Stimulated activated CD4-positive, alpha-beta T cell treated with anti-CD3 and anti-CD28 coated beads, Interleukin-1b, Interleukin-23, amount 100 ng/mL, for 4 hours (primary cell): ENCODE measurements at regions not wholly inside any gene's neighbourhood (a gene's known extent, or its start where the extent isn't known, plus 50 kb on each side); places are given as distances from the start of the nearest gene placed in this dataset.
"Not testable (repeated sequence)": the region's sequence is repeated elsewhere in the genome, so short reads cannot be mapped to it uniquely, and the experiment has no call there.

Experiments used
- DNase-seq, 2 donors: peaks; one replicate each; pipeline ENCODE4 v3.0.0-alpha.2; 2020; ENCODE audit warnings: low read depth in 2 of 2

DNA sequence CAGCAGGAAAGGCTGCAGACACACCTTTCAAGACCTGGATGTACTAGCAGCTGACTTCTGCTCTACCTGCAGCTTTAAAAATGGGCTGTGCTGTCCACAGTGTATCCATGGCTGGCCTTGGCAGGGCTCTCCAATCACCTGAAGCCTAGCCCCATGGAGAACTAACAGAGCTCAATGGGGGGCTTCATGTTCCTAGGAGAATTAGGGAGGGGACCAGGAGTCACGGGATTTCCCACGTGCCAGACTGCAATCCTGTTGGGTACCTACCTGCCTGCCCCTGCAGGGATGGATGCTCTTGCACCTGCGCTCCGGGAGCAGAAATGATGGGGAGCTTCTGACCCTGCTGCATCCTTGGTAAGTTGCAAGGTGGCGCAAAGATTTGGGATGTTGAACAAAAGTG lies 462.1 kb downstream of the ICE1 start:
- no peak for DNase-seq

GRCh38 chr5:5883562-5883961 lies 461.1 kb downstream of the ICE1 start:
- DNase-seq: no peak

GRCh38 chr5:5883146-5883545 lies 460.7 kb downstream of the ICE1 start:
- DNase-seq: no peak

GRCh38 chr5:5882706-5883105 lies 460.2 kb downstream of the ICE1 start:
- no peak for DNase-seq

- DNase-seq: no peak
Measured at GRCh38 chr5:5881294-5881693, 458.8 kb downstream of the ICE1 start.

DNA sequence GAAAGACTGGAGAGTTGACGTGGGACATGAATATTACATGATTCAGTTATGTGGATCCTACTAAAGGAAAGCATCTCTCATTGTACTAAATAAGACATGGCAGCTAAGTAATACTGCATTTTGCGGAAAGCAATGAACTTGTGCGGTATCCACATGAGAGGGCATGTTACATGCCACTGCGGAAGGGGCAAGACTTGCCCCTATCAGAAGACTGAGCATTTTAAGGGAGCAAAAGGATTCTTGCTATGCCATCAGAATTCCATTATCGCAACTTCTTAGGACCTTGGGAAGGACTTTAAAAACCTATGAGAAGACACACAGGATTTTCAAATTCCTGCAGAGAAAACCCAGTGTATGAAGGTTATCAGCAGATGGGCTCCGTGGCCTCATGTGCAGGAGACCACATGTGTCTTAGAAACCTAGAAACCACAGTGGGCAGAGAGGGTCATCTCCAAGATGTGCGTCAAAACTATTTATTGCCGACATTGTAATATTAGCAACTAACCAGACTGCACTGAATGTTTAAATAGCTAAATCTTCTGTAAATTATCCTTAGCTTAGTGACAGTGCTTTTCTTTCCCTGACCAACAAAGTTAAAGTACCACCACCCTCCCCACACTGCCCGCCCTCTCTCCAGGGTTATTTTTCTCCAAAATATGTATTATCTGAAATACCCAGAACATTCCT lies 457.7 kb downstream of the ICE1 start:
- DNase-seq: no peak

DNA sequence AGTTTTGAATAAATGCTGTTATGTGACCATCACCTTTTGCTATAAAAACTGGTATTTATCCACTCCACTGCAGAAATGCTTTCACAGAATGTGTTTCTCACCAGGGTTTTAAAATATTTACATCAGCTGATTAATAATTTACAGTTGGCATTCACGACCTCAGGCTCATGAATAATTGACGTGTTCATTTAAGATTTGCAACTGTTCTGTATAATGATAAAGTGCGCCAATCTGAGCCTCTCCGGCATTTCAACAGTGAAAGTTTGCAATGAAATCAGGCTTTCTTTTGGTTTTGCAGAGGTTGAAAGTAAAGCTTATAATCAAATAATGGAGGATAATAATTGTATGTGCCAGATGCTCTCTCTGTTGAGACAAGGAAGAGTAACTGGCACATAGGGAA lies 434.9 kb downstream of the ICE1 start:
- DNase-seq: no peak

DNA sequence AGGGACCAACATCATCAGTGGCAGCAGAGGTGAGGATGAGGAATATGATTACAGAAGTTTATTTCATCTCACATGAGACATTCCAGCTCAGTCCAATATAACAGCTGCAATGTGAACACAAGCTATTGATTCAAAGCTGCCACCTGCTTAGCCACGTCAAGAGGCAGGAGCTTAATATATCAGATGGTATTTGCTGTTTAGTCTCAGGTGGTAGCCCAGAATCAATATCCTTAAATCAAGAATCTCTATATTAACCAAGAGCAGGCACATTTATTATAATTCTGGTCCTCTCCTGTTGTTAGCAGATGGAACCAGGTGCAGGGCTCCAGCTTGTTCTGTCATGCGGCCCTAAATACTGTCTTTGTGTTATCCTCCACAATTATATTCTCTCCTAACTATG lies 431.6 kb downstream of the ICE1 start:
- no peak for DNase-seq

DNA sequence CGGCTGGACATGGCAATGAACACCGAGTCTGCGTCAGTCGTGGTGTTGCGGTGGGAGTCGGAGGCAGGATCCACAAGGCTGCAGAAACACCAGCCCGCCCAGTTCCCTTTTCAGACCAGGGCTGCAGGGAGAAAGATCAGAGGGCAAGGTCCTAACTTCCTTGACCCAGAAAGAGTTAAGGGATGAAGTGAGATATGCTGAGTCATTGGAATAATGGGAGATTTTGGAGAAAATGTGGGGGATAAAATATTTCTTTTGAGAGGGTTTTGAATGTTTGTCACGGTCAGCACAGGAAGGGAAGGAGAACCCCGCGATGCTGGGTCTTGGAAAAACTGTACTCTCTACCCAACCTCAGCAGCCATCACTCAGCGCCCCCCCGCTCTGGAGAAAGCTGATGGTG lies 416.0 kb downstream of the ICE1 start:
- no peak for DNase-seq

GRCh38 chr5:5831622-5832021 lies 409.1 kb downstream of the ICE1 start:
- DNase-seq: not testable (repeated sequence)

GRCh38 chr5:5828619-5829018 lies 406.1 kb downstream of the ICE1 start:
- DNase-seq: no peak

GRCh38 chr5:5826911-5827310 lies 404.4 kb downstream of the ICE1 start:
- DNase-seq: no peak

- no peak for DNase-seq
Measured at GRCh38 chr5:5822729-5823257, 400.3 kb downstream of the ICE1 start.

DNA sequence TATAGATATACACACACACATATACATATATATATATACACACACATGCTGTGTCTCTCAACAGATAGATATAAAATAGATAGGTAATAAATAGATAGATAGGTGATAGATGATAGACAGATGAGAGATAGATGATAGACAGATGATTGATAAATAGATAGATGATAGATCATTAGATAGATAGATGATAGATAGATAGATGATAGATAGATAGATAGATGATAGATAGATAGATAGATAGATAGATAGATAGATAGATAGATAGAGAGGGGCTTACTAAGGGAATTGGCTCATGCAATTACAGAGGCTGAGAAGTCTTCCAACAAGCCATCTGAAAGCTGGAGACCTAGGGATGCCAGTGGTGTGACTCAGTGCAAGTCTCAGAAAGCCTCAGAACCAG lies 394.5 kb downstream of the ICE1 start:
- DNase-seq: no peak

DNA sequence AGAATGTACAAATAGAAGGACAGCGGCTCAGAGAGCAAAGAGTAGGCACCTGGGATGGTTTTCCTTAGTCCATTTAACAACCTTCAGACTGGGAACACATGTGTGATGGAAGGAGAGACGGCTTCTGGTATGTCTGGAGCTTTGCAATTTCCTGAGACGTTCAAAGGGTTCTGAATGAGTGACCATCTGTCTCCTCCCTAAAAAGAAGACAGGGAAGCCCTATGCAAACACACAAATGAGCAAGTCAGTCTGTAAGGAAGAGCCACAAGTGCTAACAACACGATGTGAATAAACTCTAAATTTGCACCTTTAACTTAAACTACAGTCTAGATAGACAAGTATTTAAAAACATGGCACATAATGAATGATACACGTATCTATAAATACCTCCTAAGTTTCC lies 391.0 kb downstream of the ICE1 start:
- no peak for DNase-seq

- no peak for DNase-seq
Measured at GRCh38 chr5:5810461-5810860, 388.0 kb downstream of the ICE1 start.

GRCh38 chr5:5805916-5806315 lies 383.4 kb downstream of the ICE1 start:
- no peak for DNase-seq

DNA sequence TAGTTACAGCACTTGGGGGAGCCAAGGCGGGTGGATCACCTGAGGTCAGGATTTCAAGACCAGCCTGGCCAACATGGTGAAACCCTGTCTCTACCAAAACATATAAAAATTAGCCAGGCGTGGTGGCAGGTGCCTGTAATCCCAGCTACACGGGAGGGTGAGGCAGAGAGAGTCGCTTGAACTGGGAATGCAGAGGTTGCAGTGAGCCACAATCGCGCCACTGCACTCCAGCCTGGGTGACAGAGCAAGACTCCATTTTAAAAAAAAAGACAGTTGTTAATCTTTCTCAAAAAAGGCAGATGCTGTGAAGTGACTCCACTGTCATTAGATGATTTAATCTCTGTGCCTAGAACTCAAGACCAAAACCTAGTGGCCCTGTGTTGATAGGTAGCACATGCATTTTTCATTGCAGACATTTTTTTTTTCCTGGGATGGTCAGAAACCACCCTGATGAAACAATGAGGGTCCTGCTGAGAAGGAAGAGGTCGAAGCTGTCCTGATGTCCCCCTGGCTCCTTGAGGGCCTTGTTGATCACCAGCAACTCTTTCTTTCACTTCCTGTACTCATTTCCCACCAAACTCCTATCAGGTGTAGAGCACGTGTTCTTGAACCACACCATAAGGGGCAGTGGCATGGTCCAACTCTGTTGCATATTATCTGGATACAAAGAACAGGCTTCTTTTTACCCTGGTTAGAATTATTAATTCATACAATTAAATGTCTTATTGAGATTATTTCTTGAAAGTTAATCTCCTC lies 382.2 kb downstream of the ICE1 start:
- no peak for DNase-seq

- DNase-seq: no peak
Measured at GRCh38 chr5:5800801-5801761, 378.6 kb downstream of the ICE1 start.

DNA sequence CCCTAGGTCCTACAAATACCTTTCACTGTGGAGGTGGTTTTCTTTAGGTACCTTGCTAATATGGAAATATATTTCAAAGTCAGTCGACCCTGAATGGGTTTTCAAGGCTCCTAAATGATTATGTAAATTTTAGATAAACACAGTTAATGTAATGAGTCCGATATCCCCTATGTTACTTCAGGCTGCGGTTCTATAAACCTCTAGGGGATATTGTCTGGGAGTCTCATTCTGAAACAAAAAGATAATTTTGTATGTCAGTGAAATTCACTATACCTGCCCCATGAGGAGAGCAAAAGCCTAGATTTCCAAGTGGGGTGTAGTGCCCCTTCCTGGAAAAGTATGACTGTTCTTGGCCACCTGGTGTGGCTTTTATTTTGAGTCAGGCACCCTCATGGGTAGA lies 377.3 kb downstream of the ICE1 start:
- no peak for DNase-seq

GRCh38 chr5:5799229-5799628 lies 376.8 kb downstream of the ICE1 start:
- DNase-seq: no peak

DNA sequence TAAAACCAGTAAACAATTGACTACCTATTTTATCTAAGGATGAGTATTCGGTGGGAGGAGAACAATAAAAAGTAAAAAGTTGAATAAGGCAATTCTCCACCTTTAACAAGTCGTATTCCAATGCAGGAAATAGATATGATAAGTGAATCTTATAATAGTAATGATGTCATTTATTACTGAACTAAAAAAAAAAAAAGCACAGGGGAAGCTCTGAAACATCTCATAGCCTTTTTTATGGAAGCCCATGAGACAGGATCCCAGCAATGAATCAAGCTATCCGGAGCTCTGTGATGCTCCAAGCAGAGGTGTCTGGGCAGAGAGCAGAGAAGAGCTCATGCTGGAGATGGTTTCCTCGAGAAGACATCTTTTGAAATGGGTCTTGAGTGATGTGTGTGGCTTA lies 376.0 kb downstream of the ICE1 start:
- DNase-seq: no peak
